HG03521 (cell line): ENCODE measurements at regions not wholly inside any gene's neighbourhood (a gene's known extent, or its start where the extent isn't known, plus 50 kb on each side); places are given as distances from the start of the nearest gene placed in this dataset.

ENCODE experiments used
- ATAC-seq: cut with Tn5 transposase; IDR thresholded peaks from one replicate; pipeline ENCODE4 v1.9.1; 2021; ENCODE audit warnings: mild to moderate bottlenecking, moderate library complexity; ENCODE audit not compliant: unreplicated experiment

- no peak for ATAC-seq
Measured at GRCh38 chr2:228866044-228866443, 405.0 kb downstream of the PID1 start.

- no peak for ATAC-seq
Measured at GRCh38 chr2:228864131-228864530, 407.0 kb downstream of the PID1 start.

- no peak for ATAC-seq
Measured at GRCh38 chr2:228860601-228861285, 410.3 kb downstream of the PID1 start.

GRCh38 chr2:228853151-228853550, 417.9 kb downstream of the PID1 start:
- no peak for ATAC-seq

GRCh38 chr2:228848638-228849037, 422.4 kb downstream of the PID1 start:
- no peak for ATAC-seq

- ATAC-seq, result no peak
Measured at GRCh38 chr2:228847684-228848083, 423.4 kb downstream of the PID1 start.

GRCh38 chr2:228846161-228846560, 424.9 kb downstream of the PID1 start:
- no peak for ATAC-seq

- no peak for ATAC-seq
Measured at GRCh38 chr2:228845162-228845925, 425.7 kb downstream of the PID1 start.

- no peak for ATAC-seq
Measured at GRCh38 chr2:228841877-228842276, 429.2 kb downstream of the PID1 start.

- no peak for ATAC-seq
Measured at GRCh38 chr2:228841475-228841874, 429.6 kb downstream of the PID1 start.

- ATAC-seq, result no peak
Measured at GRCh38 chr2:228840743-228841114, 430.4 kb downstream of the PID1 start.

- no peak for ATAC-seq
Measured at GRCh38 chr2:228840113-228840742, 430.9 kb downstream of the PID1 start.

- ATAC-seq, result no peak
Measured at GRCh38 chr2:228839421-228839876, 431.6 kb downstream of the PID1 start.

GRCh38 chr2:228838819-228839218, 432.3 kb downstream of the PID1 start:
- no peak for ATAC-seq

GRCh38 chr2:228828397-228828796, 442.7 kb downstream of the PID1 start:
- ATAC-seq, result no peak

GRCh38 chr2:228827056-228827700, 443.9 kb downstream of the PID1 start:
- ATAC-seq, result no peak

- no peak for ATAC-seq
Measured at GRCh38 chr2:228819701-228820100, 451.4 kb downstream of the PID1 start.

GRCh38 chr2:228802181-228803071, 468.7 kb downstream of the PID1 start:
- ATAC-seq, result no peak

GRCh38 chr2:228801451-228801850, 469.6 kb downstream of the PID1 start:
- no peak for ATAC-seq

GRCh38 chr2:228799208-228799588, 471.9 kb downstream of the PID1 start:
- no peak for ATAC-seq
